Left colon (tissue), 2 donors: ENCODE measurements at regions not wholly inside any gene's neighbourhood (a gene's known extent, or its start where the extent isn't known, plus 50 kb on each side); places are given as distances from the start of the nearest gene placed in this dataset.

Experiments
- ATAC-seq: fragments of 200-7000 bp; cut with Tn5 transposase; one replicate; pipeline ENCODE4 v1.9.1; 2020; ENCODE audit warnings: mild to moderate bottlenecking, moderate library complexity
- DNase-seq, 2 donors: peaks; one replicate each; pipeline ENCODE4 v3.0.0-alpha.2; 2020
- intact Hi-C, 2 donors: fragments of 100-400 bp; cut with DNase I in 1 of 2; cut with micrococcal nuclease in 1 of 2; formaldehyde crosslinking; loops; one replicate each; pipeline versions ENCODE4 v1.11.2 to v1.14.0; 2022; cut with DNase I, micrococcal nuclease
- donor health status: DM: no; HTN: no; CAD: no.
- donor health status: DM: yes; HTN: yes; CAD: no.

- ATAC-seq (no peak), DNase-seq (no peak)
- intact Hi-C loops: no loop called here
These were observed 204.5 kb downstream of the ARL4C start for GRCh38 chr2:234292205-234292961.

- ATAC-seq (peak; percentile 74), DNase-seq (peak; percentile 53 to 65)
- intact Hi-C loops: no loop called here
These were observed 205.1 kb downstream of the ARL4C start for GRCh38 chr2:234291765-234292204.

- intact Hi-C loops: no loop called here
- peak; percentile 43 to 62 for DNase-seq
- ATAC-seq: no peak
These were observed 206.2 kb downstream of the ARL4C start for GRCh38 chr2:234290671-234291070.

DNA sequence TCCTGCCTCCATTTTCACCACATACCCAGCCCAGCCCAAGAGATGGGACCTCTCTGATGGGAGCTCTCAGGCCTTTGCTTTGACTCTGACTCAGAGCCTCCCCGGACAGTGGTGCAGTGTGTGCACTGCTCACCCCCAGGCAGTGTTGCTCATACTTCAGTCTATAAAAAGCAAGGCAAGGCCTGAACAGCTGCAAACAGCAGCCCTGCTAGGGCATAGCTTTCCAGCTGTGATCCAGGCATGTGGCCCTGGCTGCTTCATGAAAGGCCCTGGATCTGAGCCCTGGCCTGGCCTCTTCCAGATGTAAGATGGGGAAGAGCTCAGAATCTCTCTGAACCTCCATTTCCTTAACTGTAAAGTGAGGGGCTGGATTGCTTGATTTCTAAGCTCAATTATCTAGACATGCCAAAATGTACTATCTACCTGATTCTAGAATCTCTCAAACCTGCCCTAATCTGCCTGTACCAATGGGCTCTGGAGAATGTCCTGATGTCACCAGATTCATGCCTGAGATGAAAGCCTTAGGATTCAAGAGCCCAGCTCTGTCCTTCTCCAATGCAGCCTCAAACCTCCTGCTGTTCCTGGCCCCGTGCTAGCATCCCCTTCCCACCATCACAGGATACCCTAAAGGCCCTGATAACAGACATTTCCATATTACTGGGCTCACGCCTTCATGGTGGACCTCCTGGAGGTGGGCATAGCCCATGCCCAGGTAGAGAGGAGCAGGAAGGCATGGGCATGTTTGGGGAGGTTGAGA, 206.9 kb downstream of the ARL4C start:
- intact Hi-C loops: loop anchor here in 1 of 2 donors (5.0 kb wide), 1 partner anchor 212 kb away; no protein-coding TSS in a partner anchor
- DNase-seq (peak in 1 of 2 donors; percentile 35), ATAC-seq (no peak)

- peak; percentile 35 to 75 for DNase-seq
- ATAC-seq: peak; percentile 23
- intact Hi-C loops: loop anchor here in 1 of 2 donors (5.0 kb wide), 1 partner anchor 213 kb away; no protein-coding TSS in a partner anchor
These were observed 207.9 kb downstream of the ARL4C start for GRCh38 chr2:234288974-234289455.

GRCh38 chr2:234287650-234288049, 209.2 kb downstream of the ARL4C start:
- intact Hi-C loops: loop anchor here in 1 of 2 donors (5.0 kb wide), 1 partner anchor 215 kb away; no protein-coding TSS in a partner anchor
- ATAC-seq: peak; percentile 86
- DNase-seq: peak; percentile 39 to 56

- ATAC-seq: no peak
- DNase-seq: no peak
- intact Hi-C loops: loop anchor here in 1 of 2 donors (5.0 kb wide), 1 partner anchor 215 kb away; no protein-coding TSS in a partner anchor
These were observed 209.9 kb downstream of the ARL4C start for GRCh38 chr2:234286956-234287355.

DNA sequence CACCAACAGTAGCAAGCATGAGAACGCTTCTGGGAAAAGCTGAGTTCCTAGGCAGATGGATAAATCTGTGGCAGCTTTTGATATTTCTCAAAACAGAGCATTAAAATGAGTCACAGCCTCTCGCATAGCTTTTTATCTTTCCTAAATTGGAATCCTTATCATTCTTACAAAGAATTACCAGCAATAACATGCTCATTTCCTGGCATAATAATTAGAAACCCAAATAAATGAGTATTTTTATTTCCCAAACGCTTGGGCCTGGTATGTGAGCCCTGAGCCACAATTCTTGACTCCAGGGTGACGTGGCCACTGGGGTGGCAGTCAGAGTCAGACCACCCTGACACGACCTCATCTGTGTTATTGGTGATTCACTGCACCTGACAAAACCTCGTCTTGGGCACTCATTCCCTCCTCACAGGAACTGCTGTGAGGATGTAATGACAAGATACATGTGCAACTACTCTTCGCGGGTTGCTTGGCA, 210.7 kb downstream of the ARL4C start:
- intact Hi-C loops: loop anchor here in 1 of 2 donors (5.0 kb wide), 1 partner anchor 216 kb away; no protein-coding TSS in a partner anchor
- DNase-seq (no peak), ATAC-seq (no peak)

DNA sequence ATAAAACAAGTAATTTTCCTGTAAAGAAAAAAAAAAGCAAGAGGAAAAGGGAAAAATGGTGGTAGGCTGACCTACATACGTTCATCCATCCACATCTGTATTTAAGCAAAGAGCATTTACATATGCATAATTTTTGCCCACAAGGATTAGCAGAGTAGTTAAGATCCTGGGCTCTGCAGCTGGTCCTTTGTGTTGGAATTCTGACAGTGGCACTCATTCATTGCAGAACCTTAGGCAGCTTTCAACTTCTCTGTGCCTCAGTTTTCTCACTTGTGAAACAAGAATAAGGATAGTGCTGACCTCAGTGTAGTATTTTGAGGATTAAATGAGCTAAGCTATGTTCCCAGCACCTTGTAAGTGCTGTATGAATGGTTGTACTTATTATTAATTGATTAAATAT, 211.3 kb downstream of the ARL4C start:
- intact Hi-C loops: loop anchor here in 1 of 2 donors (5.0 kb wide), 1 partner anchor 217 kb away; no protein-coding TSS in a partner anchor
- DNase-seq (no peak), ATAC-seq (no peak)

GRCh38 chr2:234279637-234280036, 217.2 kb downstream of the ARL4C start:
- intact Hi-C loops: no loop called here
- ATAC-seq: no peak
- no peak for DNase-seq

- intact Hi-C loops: no loop called here
- DNase-seq (no peak), ATAC-seq (no peak)
These were observed 218.2 kb downstream of the ARL4C start for GRCh38 chr2:234278556-234279255.

DNA sequence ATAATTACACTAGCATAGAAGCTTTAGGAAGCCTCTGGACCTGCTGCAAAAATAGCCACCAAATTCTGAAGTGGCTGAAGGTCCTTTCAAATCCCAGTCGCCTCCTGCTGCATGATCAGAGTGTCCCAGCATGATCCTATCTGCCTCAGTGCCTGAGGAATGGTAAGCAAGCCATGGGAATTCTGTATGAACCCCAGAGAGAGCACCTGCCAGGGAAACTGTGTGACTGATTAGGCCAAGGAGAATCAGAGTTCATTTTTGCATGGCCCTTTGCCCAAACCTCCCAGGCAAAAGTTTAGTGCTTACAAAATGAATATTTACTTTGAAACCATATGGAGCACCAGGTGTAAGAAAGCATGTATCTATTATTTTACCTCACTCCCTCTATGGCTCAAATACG, 221.4 kb downstream of the ARL4C start:
- DNase-seq (no peak), ATAC-seq (peak; percentile 71)
- intact Hi-C loops: no loop called here

DNA sequence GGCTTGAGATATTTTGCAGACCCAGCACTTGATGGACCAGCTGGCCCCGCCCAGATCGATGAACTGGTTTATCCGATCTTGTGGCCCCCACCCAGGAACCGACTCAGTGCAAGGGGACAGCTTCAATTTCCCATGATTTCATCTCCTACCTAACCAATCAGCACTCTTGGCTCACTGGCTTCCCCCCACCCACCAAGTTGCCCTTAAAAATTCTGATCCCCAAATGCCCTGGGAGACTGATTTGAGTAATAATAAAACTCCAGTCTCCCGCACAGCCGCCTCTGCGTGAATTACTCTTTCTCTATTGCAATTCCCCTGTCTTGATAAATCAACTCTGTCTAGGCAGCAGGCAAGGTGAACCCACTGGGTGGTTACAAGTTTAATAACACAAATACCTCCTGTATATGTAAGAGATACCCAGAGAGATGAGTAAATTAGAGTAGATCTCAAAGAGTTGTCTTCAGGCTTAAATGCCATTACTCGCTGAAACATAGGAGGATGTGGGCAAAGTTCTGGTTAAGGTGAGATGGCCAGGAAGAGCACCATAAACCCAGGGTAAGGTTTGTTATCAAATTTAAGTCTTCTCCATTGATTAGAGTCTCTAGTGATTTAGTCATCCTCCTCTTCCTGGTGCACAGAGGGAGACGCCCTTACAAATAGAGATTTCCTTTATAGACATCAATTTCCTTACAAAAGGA, 222.8 kb downstream of the ARL4C start:
- intact Hi-C loops: no loop called here
- DNase-seq (no peak), ATAC-seq (peak; percentile 71)

GRCh38 chr2:234272069-234272850, 221.8 kb downstream of the SPP2 start:
- DNase-seq: no peak
- ATAC-seq: no peak
- intact Hi-C loops: no loop called here

DNA sequence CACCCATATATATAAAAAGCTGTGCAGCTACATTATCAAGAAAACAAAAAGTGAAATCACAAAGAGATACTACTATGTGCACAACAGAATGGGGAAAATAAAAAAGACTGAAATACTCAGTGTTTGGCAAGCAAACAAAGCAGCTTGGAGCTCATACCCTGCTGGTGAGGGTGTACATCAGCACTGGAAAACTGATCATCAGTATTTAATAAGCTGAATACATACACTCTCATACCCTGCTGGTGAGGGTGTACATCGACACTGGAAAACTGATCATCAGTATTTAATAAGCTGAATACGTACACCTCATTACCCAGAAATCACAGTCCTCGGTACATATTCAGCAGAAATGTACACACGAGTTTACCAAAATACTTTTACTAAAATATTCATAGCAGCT, 220.8 kb downstream of the SPP2 start:
- intact Hi-C loops: no loop called here
- ATAC-seq: no peak
- DNase-seq: no peak

DNA sequence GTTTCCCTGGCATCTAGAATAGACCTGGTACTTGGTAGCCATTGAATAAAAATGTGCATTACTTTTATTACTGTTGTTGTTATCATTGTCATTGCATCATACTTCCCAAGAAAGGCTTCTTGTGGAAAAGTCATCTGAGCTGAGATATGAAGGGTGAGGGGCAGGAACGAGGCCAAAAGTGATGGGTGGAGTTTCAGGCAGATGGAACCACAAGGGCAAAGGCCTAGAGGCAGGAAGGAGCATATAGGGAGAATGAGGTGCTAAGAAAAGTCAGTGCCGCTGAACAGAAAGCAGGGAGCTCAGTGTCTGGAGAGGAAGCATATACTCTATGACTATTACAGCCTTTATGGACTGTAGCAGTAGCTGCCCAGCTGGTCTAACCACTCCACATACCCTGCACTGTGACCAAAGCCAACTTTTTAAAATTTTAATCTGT, 219.3 kb downstream of the SPP2 start:
- intact Hi-C loops: no loop called here
- DNase-seq (no peak), ATAC-seq (peak; percentile 90)

DNA sequence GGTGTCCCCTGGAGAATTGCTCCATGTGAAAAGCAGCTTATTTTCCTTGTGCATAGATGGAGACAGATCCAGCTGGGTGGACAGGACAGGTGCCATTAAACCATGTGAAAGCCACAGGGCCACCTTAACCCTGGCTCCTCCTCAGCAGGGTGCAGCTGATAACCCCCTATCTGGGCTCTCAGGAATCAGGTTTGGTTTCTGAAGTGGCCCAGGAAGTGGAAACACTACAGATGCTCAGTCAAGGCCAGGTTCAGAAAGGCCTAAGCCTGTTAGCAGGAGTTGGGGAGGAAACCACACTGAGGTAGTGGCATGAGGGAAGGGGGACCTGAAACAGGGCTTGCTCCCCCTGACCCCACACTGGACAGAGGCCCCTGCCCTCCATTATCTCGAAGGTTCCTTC, 217.0 kb downstream of the SPP2 start:
- ATAC-seq (no peak), DNase-seq (no peak)
- intact Hi-C loops: no loop called here

DNA sequence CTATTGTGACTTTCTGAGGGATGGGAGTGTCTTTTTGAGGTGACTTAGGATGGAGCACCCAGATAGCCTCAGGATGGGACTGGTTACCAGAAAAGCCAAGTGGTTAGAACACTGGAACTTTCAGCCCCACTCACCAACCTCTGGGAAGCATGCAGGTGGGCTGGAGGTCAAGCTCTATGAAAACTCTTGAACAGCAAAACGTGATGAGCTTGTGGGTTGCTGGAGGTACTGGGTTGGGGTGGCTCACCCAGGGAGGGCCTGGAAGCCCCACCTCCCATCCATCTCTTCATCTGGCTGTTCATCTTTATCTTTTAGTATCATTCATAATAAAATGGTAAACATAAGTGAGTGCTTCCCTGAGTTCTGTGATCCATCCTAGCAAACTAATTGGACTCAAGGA, 216.4 kb downstream of the SPP2 start:
- intact Hi-C loops: no loop called here
- no peak for ATAC-seq
- DNase-seq: no peak
